DMS114 treated with DMSO at 0.1 percent for 48 hours (cell line): ENCODE measurements at regions not wholly inside any gene's neighbourhood (a gene's known extent, or its start where the extent isn't known, plus 50 kb on each side); places are given as distances from the start of the nearest gene placed in this dataset.
"Not testable (repeated sequence)": the region's sequence is repeated elsewhere in the genome, so short reads cannot be mapped to it uniquely, and the experiment has no call there.

ENCODE experiments used
- DNase-seq: peaks from one replicate; lab custom pipeline; 2025; ENCODE audit not compliant: unreplicated experiment; lab: John Stamatoyannopoulos, UW

DNA sequence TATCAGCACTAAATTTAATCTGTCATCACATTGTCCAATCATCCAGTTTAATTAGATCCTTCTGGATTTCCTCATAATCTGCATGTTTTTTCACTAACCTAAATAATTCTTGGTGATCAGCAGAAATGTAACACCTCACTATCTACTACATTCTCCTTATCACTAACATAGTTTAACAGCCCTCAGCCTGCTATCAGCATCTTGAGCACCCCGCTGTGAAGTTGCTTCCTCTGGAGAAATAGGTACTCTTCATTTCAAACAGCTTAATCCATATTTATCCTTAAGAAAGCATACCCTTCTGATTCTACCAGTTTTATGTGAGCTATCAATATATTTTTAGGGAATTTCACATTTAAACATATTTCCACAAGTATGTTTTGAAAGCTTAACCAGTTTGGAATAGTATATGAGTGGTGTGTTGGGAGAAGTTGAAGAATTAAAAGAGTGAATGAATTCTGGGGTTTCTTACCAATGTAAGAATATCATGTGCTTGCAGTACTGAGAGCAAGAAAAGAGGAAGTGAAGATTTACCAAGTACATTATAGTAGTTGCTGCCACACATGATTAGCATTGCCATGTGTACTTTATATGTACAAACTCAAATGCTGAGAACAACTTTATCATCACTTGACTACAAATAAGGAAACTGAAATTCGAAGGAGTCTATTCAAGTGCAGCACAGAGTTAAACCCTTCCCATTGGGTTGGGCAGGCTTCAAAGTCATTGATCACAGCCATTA lies 771.1 kb upstream of the ADGRL4 start:
- no peak for DNase-seq

DNA sequence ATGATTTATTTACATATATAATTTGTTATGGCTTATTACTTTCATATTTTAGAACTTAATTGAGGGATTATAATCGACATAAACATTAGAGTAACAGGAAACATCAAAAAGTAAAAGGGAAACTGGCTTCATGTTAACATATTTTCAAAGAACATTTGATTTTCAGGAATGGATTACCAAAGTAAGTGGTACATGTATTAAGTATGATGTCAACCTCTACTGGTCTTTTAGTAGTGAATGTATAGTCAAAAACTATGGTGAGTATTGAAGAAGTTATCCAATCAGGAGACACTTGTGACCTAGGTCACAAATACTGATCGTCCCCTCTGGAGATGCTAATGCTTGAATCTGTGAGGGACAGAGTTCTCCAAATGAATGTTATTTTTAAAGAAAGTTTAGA lies 768.9 kb upstream of the ADGRL4 start:
- no peak for DNase-seq

DNA sequence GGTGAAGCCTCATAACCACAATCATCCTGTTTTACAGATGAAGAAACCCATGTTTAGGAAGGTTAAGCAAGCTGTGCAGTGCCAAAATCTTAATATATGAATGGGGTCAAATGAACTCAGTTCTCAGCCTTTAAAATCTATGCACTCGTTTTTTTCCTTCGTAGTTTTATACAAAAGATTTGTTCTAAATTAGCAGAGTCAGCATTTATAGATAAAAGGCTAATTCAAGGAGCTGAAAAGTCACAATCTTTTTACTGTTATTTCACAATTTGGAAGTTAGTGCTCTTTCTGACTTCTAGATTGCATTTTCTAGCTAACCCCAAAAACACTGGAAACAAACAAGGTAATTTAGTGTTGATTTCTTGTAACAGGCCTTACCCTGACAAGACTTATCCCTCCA lies 766.9 kb upstream of the ADGRL4 start:
- DNase-seq, result no peak

DNA sequence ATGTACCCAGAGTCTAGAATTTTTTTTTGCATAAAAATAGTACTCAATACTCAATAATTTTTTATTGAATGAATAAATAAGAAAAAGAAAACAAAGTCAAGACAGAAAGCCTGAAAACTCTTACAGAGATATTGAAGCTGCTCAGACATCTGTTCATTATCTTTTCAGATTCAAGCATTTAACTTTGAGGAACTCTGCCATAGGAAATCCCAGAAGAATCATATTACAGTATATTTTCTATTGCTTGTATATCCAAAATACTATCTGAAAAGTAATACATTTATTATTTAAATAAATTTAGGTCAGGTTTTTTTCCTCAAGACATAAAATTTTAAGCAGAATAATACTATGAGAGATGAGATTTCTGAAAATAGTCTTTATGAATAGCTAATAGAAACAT lies 755.9 kb upstream of the ADGRL4 start:
- DNase-seq, result no peak

DNA sequence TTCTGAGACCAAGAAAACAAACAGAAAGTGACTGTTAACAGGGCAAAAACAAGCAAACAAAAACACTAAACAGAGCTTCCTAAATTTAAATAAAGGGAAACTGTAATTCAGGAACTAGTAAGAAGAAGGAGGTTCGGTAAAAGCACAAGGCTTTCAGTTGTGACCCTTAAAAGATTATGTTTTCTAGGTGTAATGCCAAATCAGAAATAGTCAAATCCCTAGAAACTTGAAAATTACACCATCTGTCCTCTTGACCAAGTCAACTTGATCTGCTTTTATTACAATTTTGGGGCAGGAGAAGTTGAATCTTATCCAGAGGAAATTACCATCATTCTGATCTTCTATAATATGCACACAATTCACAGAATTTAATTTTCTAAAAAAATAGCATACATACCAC lies 754.0 kb upstream of the ADGRL4 start:
- no peak for DNase-seq

DNA sequence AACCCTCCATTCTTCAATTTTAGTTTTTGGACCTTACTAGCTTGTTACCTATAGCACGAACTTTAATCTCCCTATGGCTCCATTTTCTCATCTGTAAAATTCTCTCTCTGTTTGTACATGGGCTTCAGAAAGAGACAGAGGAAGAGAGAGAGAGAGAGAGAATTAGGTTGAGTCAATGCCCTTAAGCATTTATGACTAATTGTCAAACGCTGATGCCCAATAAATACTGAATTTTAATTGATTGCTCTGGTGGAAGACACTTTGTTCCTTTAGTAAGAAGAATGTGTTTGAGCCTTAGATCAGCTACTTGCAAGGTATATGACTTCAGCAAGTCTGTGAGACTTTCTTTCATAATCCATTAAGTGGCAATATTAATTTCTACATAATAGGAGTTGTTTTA lies 743.1 kb upstream of the ADGRL4 start:
- DNase-seq, result no peak

DNA sequence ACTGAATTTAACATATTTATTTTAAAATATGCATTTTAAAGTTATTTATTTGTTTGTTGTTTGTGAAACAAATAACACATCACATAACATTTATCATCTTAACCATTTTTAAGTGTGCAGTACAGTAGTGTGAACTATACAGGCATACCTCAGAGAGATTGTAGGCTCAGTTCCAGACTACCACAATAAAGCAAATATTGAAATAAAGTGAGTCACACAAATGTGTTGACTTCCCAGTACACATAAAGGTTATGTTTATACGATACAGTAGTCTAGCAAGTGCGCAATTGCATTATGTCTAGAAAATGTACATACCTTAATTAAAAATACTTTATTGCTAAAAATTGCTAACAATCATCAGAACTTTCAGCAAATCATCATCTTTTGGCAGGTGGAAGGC lies 739.4 kb upstream of the ADGRL4 start:
- no peak for DNase-seq

DNA sequence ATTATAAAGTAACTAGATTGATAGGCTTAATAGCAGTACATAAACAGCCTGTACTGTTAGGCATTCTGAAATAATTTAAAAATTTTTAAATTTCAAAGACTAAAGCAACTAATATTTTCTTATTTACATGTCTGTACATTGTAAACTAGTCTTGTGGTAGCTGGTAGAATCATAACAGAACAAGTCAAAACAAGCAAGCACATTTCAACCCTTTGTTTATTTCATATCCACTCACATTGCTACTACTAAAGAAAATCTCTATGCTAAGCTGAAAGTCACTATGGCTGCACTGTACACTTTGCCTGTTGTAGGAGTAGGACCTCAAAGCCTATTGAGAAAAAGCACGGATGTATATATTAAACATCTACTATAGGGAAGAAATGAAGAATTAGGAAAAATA lies 738.2 kb upstream of the ADGRL4 start:
- DNase-seq, result no peak

DNA sequence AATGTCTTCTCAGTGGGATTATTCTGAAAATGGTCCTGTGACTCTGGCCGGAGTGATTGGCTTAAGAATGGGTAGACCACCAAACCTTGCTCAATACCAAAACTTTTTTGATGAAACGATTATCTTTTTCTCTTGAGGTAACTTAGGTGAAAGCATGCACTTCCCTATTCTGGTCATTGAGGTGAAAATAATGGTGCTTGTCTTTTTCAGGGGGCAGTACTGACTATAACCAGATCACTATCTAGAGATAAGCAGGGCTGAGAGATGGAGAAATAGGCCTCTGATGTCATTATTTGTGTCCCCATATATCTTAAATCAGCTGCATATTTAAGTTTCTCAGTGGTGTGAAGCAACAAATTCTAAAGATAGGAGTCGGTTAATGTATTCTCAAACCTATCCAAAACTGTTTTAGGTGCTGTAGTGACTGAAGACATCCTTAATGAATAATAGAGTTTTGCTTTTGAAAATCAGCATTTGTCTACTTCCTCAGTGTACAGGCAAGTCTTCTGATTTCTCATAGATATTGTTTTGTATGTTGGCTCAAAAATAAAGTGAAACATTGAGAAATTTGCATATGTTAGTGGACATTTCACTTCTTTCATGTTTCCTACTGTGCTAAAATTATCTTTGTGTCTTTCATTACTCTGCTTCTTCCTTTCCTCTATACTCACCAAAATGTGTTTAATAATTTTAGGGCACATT lies 735.3 kb upstream of the ADGRL4 start:
- DNase-seq, result no peak

DNA sequence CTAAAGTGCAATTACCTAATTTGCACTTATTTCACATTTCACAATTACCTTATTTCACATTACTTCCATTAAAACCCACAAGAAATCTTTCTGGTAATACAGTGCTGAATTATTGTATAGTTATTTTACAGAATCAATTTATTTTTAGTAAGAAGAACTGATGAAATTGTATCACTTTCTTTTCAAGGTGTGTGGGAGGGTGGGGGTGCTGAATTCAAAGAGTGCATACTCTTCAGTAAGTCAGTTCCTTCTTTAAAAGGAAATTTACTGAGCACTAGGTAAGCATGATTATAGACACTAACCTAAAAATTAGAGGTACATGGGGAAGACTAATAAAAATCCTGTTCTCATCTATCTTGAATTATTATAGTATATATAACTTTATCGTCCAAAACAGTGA lies 731.6 kb upstream of the ADGRL4 start:
- no peak for DNase-seq

DNA sequence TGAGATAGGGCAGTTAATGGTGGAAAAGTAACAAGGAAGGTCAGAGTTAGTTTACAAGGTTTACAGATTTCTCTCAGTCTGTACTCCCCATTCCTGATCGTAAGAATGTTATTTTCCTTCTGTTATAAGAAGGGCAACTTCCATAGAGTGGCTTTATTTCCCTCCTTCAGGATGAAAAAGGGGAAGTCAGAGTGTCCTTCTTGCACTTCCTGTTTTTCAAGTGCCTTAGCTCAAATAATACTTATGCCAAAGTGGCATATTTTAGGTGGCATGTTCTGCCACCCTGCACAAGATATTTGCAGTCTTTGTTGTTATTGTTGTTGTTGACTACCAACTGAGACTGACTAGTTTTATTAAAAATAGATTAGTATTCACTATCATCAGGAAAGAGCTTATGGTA lies 730.7 kb upstream of the ADGRL4 start:
- no peak for DNase-seq

DNA sequence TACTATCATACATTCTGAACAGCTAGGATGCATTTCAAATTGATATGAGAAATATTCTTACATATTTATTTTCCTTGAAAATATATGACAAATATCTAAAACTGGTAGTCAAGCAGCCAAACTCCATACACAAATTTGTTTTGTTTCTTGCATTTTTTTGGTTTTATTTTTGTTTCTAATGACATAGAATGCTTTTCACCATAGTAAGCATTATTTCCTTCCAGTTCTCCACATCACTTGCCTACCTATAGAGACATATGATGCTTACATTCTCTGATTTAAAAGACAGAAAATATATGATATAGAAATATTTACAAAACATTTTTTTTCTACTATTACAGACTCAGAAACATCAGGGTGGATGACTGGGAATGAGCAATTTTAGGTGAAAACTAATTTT lies 726.4 kb upstream of the ADGRL4 start:
- no peak for DNase-seq

DNA sequence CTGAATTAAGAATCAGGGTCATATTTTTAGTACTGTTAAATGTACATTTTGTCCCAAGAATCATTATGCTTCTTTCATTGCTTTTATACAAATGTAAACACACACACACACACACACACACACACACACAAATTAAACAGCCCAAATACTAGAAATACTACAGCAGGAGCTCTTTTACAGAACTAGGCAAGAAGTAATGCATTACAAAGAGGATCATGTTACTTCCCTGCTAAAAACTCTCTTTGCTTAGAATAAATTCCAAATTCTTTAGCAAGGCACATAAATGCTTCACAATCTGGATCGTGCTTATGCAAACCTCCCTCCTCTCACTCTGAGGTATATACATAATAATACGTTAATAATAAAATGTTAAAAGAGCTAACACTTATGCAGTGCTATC lies 720.4 kb upstream of the ADGRL4 start:
- DNase-seq, result no peak

DNA sequence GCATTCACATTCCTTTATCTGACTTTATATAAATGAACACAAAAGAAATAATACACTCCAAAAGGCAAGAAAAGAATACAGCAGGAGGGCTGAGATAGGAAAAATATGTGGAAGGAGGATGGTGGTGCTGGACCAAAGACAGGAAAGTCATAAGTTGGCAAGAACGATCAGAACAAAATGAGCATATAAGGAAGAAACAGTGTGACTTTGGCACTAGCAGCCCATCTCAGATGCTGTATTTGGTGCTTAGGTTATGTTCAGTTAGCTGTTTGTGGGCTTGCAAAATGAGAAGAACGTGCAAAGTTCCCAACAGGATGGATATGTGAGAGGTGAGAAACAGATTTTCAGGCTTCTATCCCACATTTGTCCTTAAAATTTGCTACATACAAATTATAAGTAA lies 719.8 kb upstream of the ADGRL4 start:
- no peak for DNase-seq

DNA sequence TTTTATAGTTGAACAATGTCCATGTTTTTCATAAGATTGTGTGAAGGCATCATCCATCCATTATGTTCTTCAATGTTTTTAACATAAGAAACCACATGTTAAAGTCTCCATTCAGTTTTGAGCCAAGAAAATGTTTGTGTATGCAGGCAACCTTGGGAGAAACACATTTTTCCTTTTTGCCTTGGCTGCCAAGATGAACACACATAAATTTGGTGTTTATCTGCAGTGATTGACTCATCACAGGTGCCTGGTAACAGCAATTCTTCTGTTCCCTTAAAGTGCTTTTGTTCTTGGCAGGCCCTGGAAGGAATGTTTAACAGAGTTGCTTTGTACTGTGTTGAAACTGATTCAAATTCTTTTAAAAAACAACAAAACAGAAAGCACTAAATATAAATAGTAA lies 709.9 kb upstream of the ADGRL4 start:
- DNase-seq, result no peak

DNA sequence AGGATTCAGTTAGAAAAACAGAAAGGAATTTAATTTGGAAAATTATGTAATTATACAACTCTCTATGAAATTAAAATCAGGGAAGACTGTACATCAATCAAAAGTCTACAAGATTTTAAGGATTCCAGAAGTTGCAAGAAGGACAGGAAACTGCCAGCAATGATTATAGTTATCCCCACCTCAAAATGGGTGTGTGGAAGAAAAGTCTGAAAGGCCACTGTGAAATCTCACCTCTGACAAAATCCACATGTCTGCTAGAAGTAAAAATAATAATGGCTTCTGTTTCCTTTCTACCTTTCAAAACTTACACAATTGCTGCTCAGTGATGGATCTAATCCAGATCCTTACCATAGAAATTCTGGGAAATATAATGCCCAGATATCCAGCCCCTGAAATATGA lies 708.1 kb upstream of the ADGRL4 start:
- DNase-seq, result no peak

DNA sequence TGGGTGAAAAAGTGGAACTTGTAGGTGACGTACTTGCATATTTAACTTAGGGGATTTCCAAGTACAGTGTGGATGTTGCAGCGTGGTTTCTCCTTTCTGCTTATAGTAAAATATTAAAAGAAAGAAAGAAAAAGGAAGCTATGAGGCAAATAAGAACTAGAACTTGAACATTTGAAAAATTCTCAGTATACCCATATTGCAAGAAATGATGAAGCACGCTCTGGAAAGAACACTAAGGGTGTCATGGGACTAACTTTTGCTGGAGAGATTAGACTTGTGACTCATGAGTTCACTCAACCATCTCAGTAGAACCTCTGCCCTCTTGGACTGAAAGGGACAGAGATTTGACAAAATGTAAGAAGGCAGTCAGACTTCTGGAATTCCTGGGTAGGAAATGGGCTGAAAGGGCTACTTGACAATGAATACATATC lies 704.5 kb upstream of the ADGRL4 start:
- DNase-seq, result no peak

DNA sequence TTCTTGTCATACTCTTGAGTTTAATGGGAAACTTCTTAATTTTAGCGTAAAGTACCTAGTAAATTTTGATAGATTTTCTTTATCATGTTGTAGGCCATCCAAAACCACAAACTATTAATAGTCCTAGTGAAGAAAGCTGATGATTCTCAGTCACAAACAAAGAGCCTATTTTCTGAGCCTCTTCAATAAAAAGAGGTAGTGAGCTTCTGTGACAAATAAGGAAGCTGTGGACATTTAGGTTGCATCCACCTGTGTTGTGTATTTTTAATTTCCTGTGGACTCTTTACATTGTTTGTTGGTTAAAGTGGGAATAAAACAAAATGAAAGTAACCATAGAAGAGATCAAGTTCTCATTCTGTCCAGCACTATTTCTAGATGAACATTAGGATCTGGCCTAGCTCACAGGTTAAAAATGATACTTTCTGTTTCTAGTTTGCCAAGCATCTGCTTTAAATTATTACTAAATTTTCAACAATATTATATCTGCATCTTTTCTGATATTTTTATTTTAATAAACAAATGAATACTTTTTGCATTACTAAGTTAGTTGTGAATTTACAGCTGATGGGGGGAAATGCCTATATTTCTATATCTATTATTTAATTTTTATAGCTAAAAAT lies 702.2 kb upstream of the ADGRL4 start:
- no peak for DNase-seq

DNA sequence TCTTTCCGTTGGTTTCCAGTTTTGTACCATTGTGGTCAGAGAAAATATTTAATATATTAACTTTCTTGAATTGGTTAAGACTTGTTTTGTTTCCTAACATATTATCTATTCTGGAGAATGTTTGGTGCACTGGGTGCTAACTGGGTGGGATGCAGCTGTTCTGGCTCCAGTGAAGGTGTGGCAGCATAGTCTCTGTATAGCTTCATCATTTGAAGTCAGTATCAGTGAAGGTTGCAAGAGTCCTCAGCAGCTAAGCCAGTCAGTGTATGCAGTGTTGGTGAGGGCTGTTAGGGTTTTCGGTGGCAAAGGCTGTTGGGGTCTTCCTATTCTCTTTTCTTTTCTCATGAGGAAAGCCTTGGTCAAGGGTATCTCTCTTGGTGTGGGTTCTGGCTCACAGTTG lies 698.7 kb upstream of the ADGRL4 start:
- DNase-seq, result no peak

DNA sequence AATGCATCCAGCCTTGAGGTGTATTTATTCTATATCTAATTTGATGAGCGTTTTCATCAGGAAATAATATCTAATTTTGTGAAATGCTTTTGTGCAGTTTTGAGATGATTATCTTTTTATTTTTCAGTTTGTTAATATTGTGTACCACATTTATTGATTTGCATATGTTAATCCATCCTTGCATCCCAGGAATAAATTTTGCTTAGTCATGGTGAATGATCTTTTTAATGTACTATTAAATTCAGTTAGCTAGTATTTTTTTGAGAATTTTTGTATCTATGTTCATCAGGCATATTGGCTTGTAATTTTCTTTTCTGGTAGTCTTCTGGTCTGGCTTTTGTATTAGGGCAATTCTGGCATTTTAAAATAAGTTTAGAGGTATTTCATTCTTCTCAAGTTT lies 697.5 kb upstream of the ADGRL4 start:
- DNase-seq, result no peak

DNA sequence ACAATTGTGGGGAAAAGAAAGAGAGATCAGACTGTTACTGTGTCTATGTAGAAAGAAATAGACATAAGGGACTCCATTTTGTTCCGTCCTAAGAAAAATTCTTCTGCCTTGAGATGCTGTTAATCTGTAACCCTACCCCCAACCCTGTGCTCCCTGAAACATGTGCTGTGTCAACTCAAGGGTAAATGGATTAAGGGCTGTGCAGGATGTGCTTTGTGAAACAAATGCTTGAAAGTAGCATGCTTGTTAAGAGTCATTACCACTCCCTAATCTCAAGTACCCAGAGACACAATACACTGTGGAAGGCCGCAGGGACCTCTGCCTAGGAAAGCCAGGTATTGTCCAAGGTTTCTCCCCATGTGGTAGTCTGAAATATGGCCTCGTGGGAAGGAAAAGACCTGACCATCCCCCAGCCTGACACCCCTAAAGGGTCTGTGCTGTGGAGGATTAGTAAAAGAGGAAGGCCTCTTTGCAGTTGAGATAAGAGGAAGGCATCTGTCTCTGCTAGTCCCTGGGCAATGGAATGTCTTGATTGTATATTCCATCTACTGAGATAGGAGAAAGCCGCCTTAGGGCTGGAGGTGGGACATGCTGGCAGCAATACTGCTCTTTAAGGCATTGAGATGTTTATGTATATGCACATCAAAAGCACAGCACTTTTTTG lies 695.9 kb upstream of the ADGRL4 start:
- DNase-seq, result not testable (repeated sequence)

DNA sequence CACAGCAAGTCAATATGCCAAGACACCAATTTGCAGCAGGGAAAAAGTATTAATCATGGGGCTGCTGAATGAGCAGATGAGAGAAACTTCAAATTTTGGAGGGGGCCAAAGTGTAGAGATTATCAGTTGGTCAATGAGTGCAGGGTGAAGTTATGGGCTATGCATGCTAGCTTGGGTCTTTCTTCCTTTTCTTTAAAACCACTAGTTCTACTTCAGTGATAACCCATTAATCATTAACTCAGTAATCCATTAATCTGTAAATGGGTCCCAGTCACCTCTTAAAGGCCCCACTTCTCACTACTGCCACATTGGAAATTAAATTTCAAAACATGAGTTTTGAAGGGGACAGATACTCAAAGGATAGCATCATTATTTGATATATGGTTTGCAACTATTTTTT lies 688.6 kb upstream of the ADGRL4 start:
- no peak for DNase-seq
